OCI-LY1 (cell line): ENCODE measurements at regions not wholly inside any gene's neighbourhood (a gene's known extent, or its start where the extent isn't known, plus 50 kb on each side); places are given as distances from the start of the nearest gene placed in this dataset.

Experiments used
- H2AFZ ChIP-seq: fragments of 200-600 bp; sonication (generic), shearing (Covaris generic); 2 replicates; pipeline ENCODE4 v1.6.0; 2014; ENCODE audit warnings: antibody characterized with exemption, mild to moderate bottlenecking, low read length
- H3F3A ChIP-seq: fragments of 200-600 bp; sonication (generic), shearing (Covaris generic); 2 replicates; pipeline ENCODE4 v1.6.0; 2014; ENCODE audit warnings: mild to moderate bottlenecking, antibody characterized with exemption, low read length, moderate library complexity; ENCODE audit not compliant: insufficient read depth
- H3K27ac ChIP-seq: fragments of 200-600 bp; sonication (generic); 2 replicates; pipeline ENCODE4 v1.5.1; 2014; ENCODE audit warnings: low read length, mixed run types, mild to moderate bottlenecking, low read depth; ENCODE audit not compliant: poor library complexity, severe bottlenecking
- H3K27me3 ChIP-seq: fragments of 200-600 bp; sonication (generic); 2 replicates; pipeline ENCODE4 v1.6.0; 2014; ENCODE audit warnings: antibody characterized with exemption, mild to moderate bottlenecking, low read length, moderate library complexity; ENCODE audit not compliant: insufficient read depth
- H3K36me3 ChIP-seq: fragments of 200-600 bp; sonication (generic); 2 replicates; pipeline ENCODE4 v1.6.1; 2014; ENCODE audit warnings: mild to moderate bottlenecking, antibody characterized with exemption, low read length, moderate library complexity, mixed read lengths; ENCODE audit not compliant: insufficient read depth
- H3K4me1 ChIP-seq: fragments of 200-600 bp; sonication (generic); 2 replicates; pipeline ENCODE4 v1.5.1; 2014; ENCODE audit warnings: mild to moderate bottlenecking, low read length, moderate library complexity; ENCODE audit not compliant: insufficient read depth, severe bottlenecking
- H3K4me2 ChIP-seq: fragments of 200-600 bp; sonication (generic), shearing (Covaris generic); 2 replicates; pipeline ENCODE4 v1.6.1; 2014; ENCODE audit warnings: low read length
- H3K4me3 ChIP-seq: fragments of 200-600 bp; sonication (generic); 2 replicates; pipeline ENCODE4 v1.5.1; 2014; ENCODE audit warnings: low read length, low read depth, mild to moderate bottlenecking, mixed read lengths; ENCODE audit not compliant: poor library complexity, severe bottlenecking
- H3K79me2 ChIP-seq: fragments of 200-600 bp; shearing (Covaris generic); 2 replicates; pipeline ENCODE4 v1.6.1; 2016; ENCODE audit warnings: mixed run types, low read length, mixed read lengths; ENCODE audit not compliant: insufficient read depth
- H3K9ac ChIP-seq: fragments of 200-600 bp; sonication (generic), shearing (Covaris generic); 2 replicates; pipeline ENCODE4 v1.6.1; 2014; ENCODE audit warnings: mild to moderate bottlenecking, low read length, mixed read lengths
- H3K9me2 ChIP-seq: fragments of 200-600 bp; sonication (generic), shearing (Covaris generic); 2 replicates; pipeline ENCODE4 v1.6.1; 2014; ENCODE audit warnings: low read depth, mild to moderate bottlenecking, low read length, mixed read lengths
- H3K9me3 ChIP-seq: fragments of 200-600 bp; shearing (Covaris generic); 2 replicates; pipeline ENCODE4 v1.6.1; 2014; ENCODE audit warnings: low read length, mixed read lengths
- H4K20me1 ChIP-seq: fragments of 200-600 bp; sonication (generic), shearing (Covaris generic); 2 replicates; pipeline ENCODE4 v1.6.0; 2016; ENCODE audit warnings: mild to moderate bottlenecking, low read length; ENCODE audit not compliant: insufficient read depth
- CTCF ChIP-seq: fragments of 200-600 bp; sonication (generic), shearing (Covaris generic); IDR thresholded peaks from 2 replicates; pipeline ENCODE4 v1.5.1; 2017; ENCODE audit warnings: mild to moderate bottlenecking, antibody characterized with exemption, low read length, moderate library complexity, mixed read lengths
- EZH2 ChIP-seq: fragments of 200-600 bp; sonication (generic), shearing (Covaris generic); IDR thresholded peaks from 2 replicates; pipeline ENCODE4 v1.8.0; 2017; ENCODE audit warnings: borderline replicate concordance, mixed run types, mild to moderate bottlenecking, antibody characterized with exemption, low read length, moderate library complexity, mixed read lengths

GRCh38 chr14:101336183-101336582, 225.1 kb upstream of the DIO3 start:
- Histone ChIP-seq H3K27me3 (0 out of 2 replicates have a peak, but pooled peaks cover 3% of the 10 kb centered on the region), H3F3A (no peaks in the 10 kb centered on the region), H3K9ac (no peak overlapping the region), H3K4me3 (no peak overlapping the region), H3K9me3 (no peaks in the 10 kb centered on the region), H3K36me3 (no peaks in the 10 kb centered on the region), H3K4me1 (no peaks in the 10 kb centered on the region), H3K4me2 (no peak overlapping the region), H3K27ac (no peak overlapping the region), H3K9me2 (no peaks in the 10 kb centered on the region), H2AFZ (no peak overlapping the region), H3K79me2 (no peaks in the 10 kb centered on the region), H4K20me1 (no peaks in the 10 kb centered on the region)
- TF ChIP-seq CTCF = no peak

GRCh38 chr14:101337053-101337452, 224.2 kb upstream of the DIO3 start:
- Histone ChIP-seq H3K9ac (no peak overlapping the region), H3K4me3 (no peak overlapping the region), H4K20me1 (no peaks in the 10 kb centered on the region), H3K27ac (no peak overlapping the region), H2AFZ (no peak overlapping the region), H3F3A (no peaks in the 10 kb centered on the region), H3K36me3 (no peaks in the 10 kb centered on the region), H3K4me2 (no peak overlapping the region), H3K27me3 (0 out of 2 replicates have a peak, but pooled peaks cover 3% of the 10 kb centered on the region), H3K79me2 (no peaks in the 10 kb centered on the region), H3K9me2 (no peaks in the 10 kb centered on the region), H3K4me1 (no peaks in the 10 kb centered on the region), H3K9me3 (no peaks in the 10 kb centered on the region)
- TF ChIP-seq CTCF (no peak), EZH2 (no peak)

- TF ChIP-seq CTCF (no peak), EZH2 (no peak)
- Histone ChIP-seq H3K9me3 (no peaks in the 10 kb centered on the region), H3K4me1 (no peaks in the 10 kb centered on the region), H3K27me3 (peaks cover 2% of the 10 kb centered on the region; the same call in 1 of the 2 replicates), H3K4me2 (no peak overlapping the region), H3K79me2 (no peaks in the 10 kb centered on the region), H3K4me3 (no peak overlapping the region), H3K36me3 (no peaks in the 10 kb centered on the region), H4K20me1 (no peaks in the 10 kb centered on the region), H3F3A (no peaks in the 10 kb centered on the region), H3K9me2 (no peaks in the 10 kb centered on the region), H3K27ac (no peak overlapping the region), H2AFZ (no peak overlapping the region), H3K9ac (no peak overlapping the region)
Observed at GRCh38 chr14:101340556-101340955, 220.7 kb upstream of the DIO3 start.
